T-cell (primary cell): ENCODE measurements at regions not wholly inside any gene's neighbourhood (a gene's known extent, or its start where the extent isn't known, plus 50 kb on each side); places are given as distances from the start of the nearest gene placed in this dataset.

Source experiments
- ATAC-seq, 4 experiments: fragments of 200-7000 bp in 3 of 4; fragments of 150-1000 bp in 1 of 4; cut with Tn5 transposase; replicated peaks in 1 of 4; 1 replicate in 3 of 4; 2 replicates in 1 of 4; pipeline ENCODE4 v1.10.0; 2021; ENCODE audit warnings: moderate library complexity in 3 of 4, mild to moderate bottlenecking in 2 of 4, moderate number of reproducible peaks in 1 of 4
- CTCF ChIA-PET, 2 donors: fragments of 300-600 bp; sonication (Branson Sonifier 250); formaldehyde crosslinking; loops; one replicate each; lab custom pipeline; 2022; ENCODE audit warnings: antibody characterized with exemption in 2 of 2; lab: Charles Lee
- POLR2A ChIA-PET, 2 donors: fragments of 300-600 bp; sonication (Branson Sonifier 250); formaldehyde crosslinking; loops; one replicate each; lab custom pipeline; 2022; ENCODE audit warnings: antibody characterized with exemption in 2 of 2; lab: Charles Lee
- DNase-seq, 35 experiments: peaks; one replicate each; pipeline versions ENCODE4 v3.0.0 to v3.0.0-alpha.2; 2013 to 2023
- H3K27ac ChIP-seq: one replicate; pipeline ENCODE4 v1.5.1; 2013; ENCODE audit warnings: low read length
- H3K27me3 ChIP-seq, 2 experiments: replicated peaks in 1 of 2; 1 replicate in 1 of 2; 2 replicates in 1 of 2; pipeline versions ENCODE4 v1.6.1 to v1.7.0; 2013; ENCODE audit warnings: low read length in 1 of 2, mixed read lengths in 1 of 2; ENCODE audit not compliant: control insufficient read depth in 2 of 2, insufficient read depth in 2 of 2; ENCODE audit errors: extremely low read depth in 1 of 2
- H3K36me3 ChIP-seq, 2 donors: 1 replicate in 1 of 2; 2 replicates in 1 of 2; pipeline versions ENCODE4 v1.6.1 to v1.7.0; 2013; ENCODE audit warnings: low read length in 1 of 2; ENCODE audit not compliant: control insufficient read depth in 2 of 2, insufficient read depth in 1 of 2; ENCODE audit errors: extremely low read depth in 1 of 2
- H3K4me1 ChIP-seq, 2 experiments: 1 replicate in 1 of 2; 2 replicates in 1 of 2; pipeline versions ENCODE4 v1.6.1 to v1.7.0; 2013; ENCODE audit warnings: low read length in 2 of 2, mixed read lengths in 1 of 2; ENCODE audit not compliant: insufficient read depth in 2 of 2, control insufficient read depth in 1 of 2; ENCODE audit errors: extremely low read depth in 1 of 2
- H3K4me3 ChIP-seq, 2 donors: 1 replicate in 1 of 2; 2 replicates in 1 of 2; pipeline versions ENCODE4 v1.5.1 to v1.7.0; 2013; ENCODE audit warnings: mild to moderate bottlenecking in 2 of 2, low read length in 1 of 2, moderate library complexity in 1 of 2; ENCODE audit not compliant: control insufficient read depth in 1 of 2; ENCODE audit errors: extremely low read depth in 1 of 2
- H3K9me3 ChIP-seq: 2 replicates; pipeline ENCODE4 v1.7.0; 2013
- H3K27ac Mint-ChIP-seq, 2 donors: one replicate each; pipeline ENCODE4 v1.8.0; 2020 to 2021; ENCODE audit warnings: mild to moderate bottlenecking in 2 of 2, mixed read lengths in 2 of 2
- H3K27me3 Mint-ChIP-seq, 2 donors: one replicate each; pipeline ENCODE4 v1.8.0; 2021 to 2022; ENCODE audit warnings: mixed read lengths in 2 of 2
- H3K36me3 Mint-ChIP-seq: one replicate; pipeline ENCODE4 v1.8.0; 2021; ENCODE audit warnings: mixed read lengths
- H3K4me1 Mint-ChIP-seq, 3 donors: one replicate each; pipeline ENCODE4 v1.8.0; 2020 to 2022; ENCODE audit warnings: mixed read lengths in 3 of 3, mild to moderate bottlenecking in 1 of 3
- H3K4me3 Mint-ChIP-seq, 3 donors: one replicate each; pipeline ENCODE4 v1.8.0; 2020 to 2022; ENCODE audit warnings: mild to moderate bottlenecking in 3 of 3, mixed read lengths in 3 of 3, moderate library complexity in 3 of 3
- H3K9me3 Mint-ChIP-seq, 3 donors: one replicate each; pipeline ENCODE4 v1.8.0; 2020 to 2022; ENCODE audit warnings: mixed read lengths in 3 of 3
- WGBS: methylation state at CpG from one replicate; pipeline ENCODE4 v1.1.5; 2013; ENCODE audit warnings: missing lambda C conversion rate; ENCODE audit not compliant: insufficient coverage; 5-methylcytosine and 5-hydroxymethylcytosine counted together

DNA sequence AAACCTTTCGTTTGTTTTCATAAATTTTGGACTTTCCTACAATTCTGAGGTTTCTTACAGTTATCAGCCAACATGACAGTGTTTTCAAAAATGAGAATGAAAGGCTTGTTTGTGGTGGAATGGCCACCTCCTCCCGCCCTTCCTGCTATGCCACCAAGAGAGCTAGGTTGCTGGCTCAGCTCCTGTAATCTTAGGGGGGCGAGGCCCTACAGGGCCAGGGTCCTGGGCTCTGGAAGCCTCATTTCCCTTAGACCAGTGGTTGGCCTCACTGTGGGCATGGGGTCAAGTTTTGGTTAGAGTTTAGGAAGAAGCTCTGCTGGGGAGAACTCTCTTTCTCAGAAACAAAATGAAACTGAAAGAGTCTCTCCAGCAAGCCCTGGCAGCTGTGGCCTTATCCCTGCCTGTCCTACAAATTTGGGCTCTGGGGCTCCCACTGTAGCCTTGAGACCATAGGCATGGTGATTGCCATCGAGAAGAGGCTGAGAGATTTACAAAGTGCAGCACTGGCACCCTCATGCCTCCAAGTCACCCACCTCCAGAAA is 66.2 kb downstream of the IRX1 start:
- DNase-seq (no peak), ATAC-seq (no peak)
- H3K27ac Mint-ChIP-seq, result no peak overlapping the region
- H3K4me3 ChIP-seq, result no peak overlapping the region
- H3K36me3 ChIP-seq, result no peaks in the 10 kb centered on the region
- CTCF ChIA-PET, result no interaction called here
- H3K27me3 ChIP-seq, result no peaks in the 10 kb centered on the region
- POLR2A ChIA-PET, result no interaction called here
- no peaks in the 10 kb centered on the region for H3K4me1 ChIP-seq
- H3K27me3 Mint-ChIP-seq, result no peaks in the 10 kb centered on the region
- H3K27ac ChIP-seq, result no peak overlapping the region
- peaks cover 0 to 5% (median 0%) of the 10 kb centered on the region in 3 donors for H3K9me3 Mint-ChIP-seq
- no peaks in the 10 kb centered on the region for H3K36me3 Mint-ChIP-seq
- no peaks in the 10 kb centered on the region for H3K9me3 ChIP-seq
- WGBS, result 80% methylated on average over 1 of the region's 4 CpGs
- no peak overlapping the region for H3K4me3 Mint-ChIP-seq
- H3K4me1 Mint-ChIP-seq, result no peaks in the 10 kb centered on the region

DNA sequence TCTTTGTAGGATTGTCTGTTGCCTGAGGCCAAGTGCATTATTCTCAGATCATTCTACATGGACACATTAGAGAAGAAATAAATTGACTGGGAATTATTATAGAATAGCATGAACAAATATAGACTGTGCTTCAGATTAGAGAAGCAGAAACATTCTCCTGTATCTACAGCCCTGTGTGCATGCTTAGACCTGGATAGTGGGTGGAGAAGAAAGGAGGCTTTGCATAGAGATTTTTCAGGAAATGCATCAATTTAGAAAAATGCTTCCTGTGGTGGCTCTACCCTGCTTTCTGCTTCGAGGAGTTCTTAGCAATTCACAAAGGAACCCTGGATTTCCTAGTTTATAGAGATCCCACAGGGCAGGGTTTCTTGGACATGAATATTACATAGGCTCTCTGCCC is 66.7 kb downstream of the IRX1 start:
- POLR2A ChIA-PET, result no interaction called here
- CTCF ChIA-PET, result no interaction called here
- no peaks in the 10 kb centered on the region for H3K9me3 ChIP-seq
- no peak overlapping the region for H3K27ac ChIP-seq
- H3K36me3 Mint-ChIP-seq, result no peaks in the 10 kb centered on the region
- no peaks in the 10 kb centered on the region for H3K27me3 ChIP-seq
- WGBS, result 0% methylated on average over 1 of the region's 1 CpG
- H3K4me3 ChIP-seq, result no peak overlapping the region
- H3K27ac Mint-ChIP-seq, result no peak overlapping the region
- peaks cover 0 to 5% (median 0%) of the 10 kb centered on the region in 3 donors for H3K9me3 Mint-ChIP-seq
- DNase-seq (no peak), ATAC-seq (no peak)
- H3K4me1 Mint-ChIP-seq, result no peaks in the 10 kb centered on the region
- H3K4me1 ChIP-seq, result no peaks in the 10 kb centered on the region
- H3K4me3 Mint-ChIP-seq, result no peak overlapping the region
- no peaks in the 10 kb centered on the region for H3K27me3 Mint-ChIP-seq
- no peaks in the 10 kb centered on the region for H3K36me3 ChIP-seq

DNA sequence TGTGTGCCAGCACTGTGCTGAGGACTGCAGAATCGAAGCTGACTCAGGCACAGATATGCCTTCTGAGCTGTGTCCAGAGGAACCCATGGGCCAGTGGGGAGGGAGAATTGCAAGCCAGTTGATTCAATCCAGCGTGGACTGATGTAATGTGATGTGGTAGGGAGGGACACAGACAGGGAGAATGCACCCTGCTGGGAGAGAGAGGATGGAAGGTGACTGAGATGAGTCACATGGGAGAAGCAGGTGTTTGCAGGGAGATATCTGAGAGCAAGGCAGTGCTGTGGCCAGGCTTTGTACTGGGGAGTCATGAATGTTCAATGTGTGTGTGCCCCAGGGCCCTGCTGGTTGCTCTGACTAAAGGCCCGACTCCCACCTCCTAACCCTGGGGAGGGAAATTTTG is 75.7 kb downstream of the IRX1 start:
- Mint-ChIP-seq H3K27me3 (no peaks in the 10 kb centered on the region), H3K27ac (no peak overlapping the region), H3K36me3 (no peaks in the 10 kb centered on the region)

DNA sequence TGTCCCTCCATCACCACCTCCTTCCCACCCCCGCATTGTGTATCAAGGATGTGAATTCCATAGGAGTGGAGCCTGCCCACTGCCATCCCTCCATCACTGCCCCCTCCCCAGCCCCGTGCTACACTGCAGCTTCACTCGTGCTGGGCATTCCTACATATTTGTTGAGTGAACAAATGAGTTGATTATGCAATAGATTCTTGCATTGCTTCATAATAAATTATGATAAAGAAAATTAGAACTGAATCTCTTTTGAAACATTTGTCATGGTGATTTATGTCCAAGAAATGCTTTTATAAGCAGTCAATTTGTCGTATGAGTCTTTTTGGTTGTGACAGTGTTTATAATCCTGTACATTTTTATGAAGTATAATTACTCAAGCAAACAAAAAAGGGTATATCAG is 83.2 kb downstream of the IRX1 start:
- no peaks in the 10 kb centered on the region for H3K9me3 ChIP-seq
- peaks cover 0 to 5% (median 2%) of the 10 kb centered on the region in 3 donors for H3K9me3 Mint-ChIP-seq
- POLR2A ChIA-PET, result no interaction called here
- H3K36me3 ChIP-seq, result no peaks in the 10 kb centered on the region
- H3K27ac Mint-ChIP-seq, result no peak overlapping the region
- H3K4me3 Mint-ChIP-seq, result no peak overlapping the region
- H3K27me3 Mint-ChIP-seq, result no peaks in the 10 kb centered on the region
- no peak for ATAC-seq
- H3K4me1 ChIP-seq, result no peaks in the 10 kb centered on the region
- no peak overlapping the region for H3K4me3 ChIP-seq
- no peak for DNase-seq
- no peaks in the 10 kb centered on the region for H3K36me3 Mint-ChIP-seq
- no CpG with 5 or more reads among the region's 4 CpGs for WGBS
- CTCF ChIA-PET, result no interaction called here
- H3K4me1 Mint-ChIP-seq, result no peaks in the 10 kb centered on the region
- H3K27ac ChIP-seq, result no peak overlapping the region
- no peaks in the 10 kb centered on the region for H3K27me3 ChIP-seq

More for the DNA sequence above, 75.7 kb downstream of the IRX1 start:
- DNase-seq, result no peak
- POLR2A ChIA-PET, result no interaction called here
- Histone ChIP-seq H3K27ac (no peak overlapping the region), H3K4me1 (no peaks in the 10 kb centered on the region), H3K36me3 (no peaks in the 10 kb centered on the region), H3K4me3 (no peak overlapping the region), H3K27me3 (no peaks in the 10 kb centered on the region), H3K9me3 (no peaks in the 10 kb centered on the region)
- CTCF ChIA-PET, result no interaction called here
- WGBS, result 19% methylated on average over 2 of the region's 3 CpGs
- ATAC-seq, result no peak
- Mint-ChIP-seq H3K9me3 (peaks cover 2 to 4% (median 2%) of the 10 kb centered on the region in 3 donors), H3K4me1 (no peaks in the 10 kb centered on the region), H3K4me3 (no peak overlapping the region)

DNA sequence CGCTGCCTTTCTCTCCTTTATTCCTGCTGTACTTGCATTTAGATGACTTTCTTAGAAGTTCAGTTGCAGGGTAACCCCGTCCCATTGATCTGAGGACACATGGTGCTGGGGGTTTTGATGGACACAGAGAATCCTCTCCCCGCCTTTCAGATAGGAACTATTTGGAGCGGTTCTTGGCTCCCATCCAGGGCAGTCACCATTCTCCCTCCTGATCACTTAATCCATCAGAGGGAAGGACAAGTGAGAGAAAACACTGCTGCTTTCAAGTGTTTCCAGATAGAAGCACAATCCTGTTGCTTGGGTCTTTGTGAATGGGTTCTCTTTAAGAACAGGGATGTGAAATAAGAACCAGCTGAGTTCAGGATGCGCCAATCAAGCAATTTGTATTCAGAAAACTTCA is 85.2 kb downstream of the IRX1 start:
- ChIA-PET POLR2A (no interaction called here), CTCF (no interaction called here)
- H3K27ac Mint-ChIP-seq, result no peak overlapping the region
- H3K36me3 Mint-ChIP-seq, result no peaks in the 10 kb centered on the region
- H3K4me1 Mint-ChIP-seq, result no peaks in the 10 kb centered on the region
- H3K27me3 Mint-ChIP-seq, result no peaks in the 10 kb centered on the region
- no peak overlapping the region for H3K4me3 Mint-ChIP-seq
- DNase-seq (no peak), ATAC-seq (no peak)
- no peaks in the 10 kb centered on the region for H3K27me3 ChIP-seq
- H3K4me1 ChIP-seq, result no peaks in the 10 kb centered on the region
- no peak overlapping the region for H3K27ac ChIP-seq
- peaks cover 0 to 10% (median 3%) of the 10 kb centered on the region in 3 donors for H3K9me3 Mint-ChIP-seq
- H3K9me3 ChIP-seq, result no peaks in the 10 kb centered on the region
- no CpG with 5 or more reads among the region's 5 CpGs for WGBS
- no peak overlapping the region for H3K4me3 ChIP-seq
- no peaks in the 10 kb centered on the region for H3K36me3 ChIP-seq

DNA sequence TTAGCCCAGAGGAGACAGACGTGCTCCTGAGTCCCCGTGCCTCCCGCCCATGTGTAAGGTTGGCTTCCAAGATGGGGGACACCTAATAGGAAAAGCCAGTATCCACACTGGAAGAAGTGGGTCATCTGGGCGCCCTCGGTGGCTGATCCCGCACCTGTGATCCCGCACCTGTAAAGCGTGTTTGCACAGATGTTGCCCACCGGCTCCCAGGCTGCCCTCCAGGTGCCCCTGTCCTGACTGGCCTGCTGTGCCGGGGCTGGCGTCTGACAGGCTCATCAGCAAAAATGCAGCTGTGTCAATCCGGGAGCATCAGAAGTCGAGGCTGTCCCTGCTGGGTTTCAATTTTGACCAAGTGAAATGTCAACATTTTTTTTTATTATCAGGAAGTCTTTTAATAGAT is 88.5 kb downstream of the IRX1 start:
- ATAC-seq (no peak), DNase-seq (no peak)
- H3K27me3 ChIP-seq, result no peaks in the 10 kb centered on the region
- Mint-ChIP-seq H3K4me3 (no peak overlapping the region), H3K4me1 (no peaks in the 10 kb centered on the region), H3K9me3 (peaks cover 0 to 10% (median 3%) of the 10 kb centered on the region in 3 donors), H3K27ac (no peak overlapping the region), H3K36me3 (no peaks in the 10 kb centered on the region), H3K27me3 (no peaks in the 10 kb centered on the region)
- ChIA-PET POLR2A (no interaction called here), CTCF (no interaction called here)
- no peak overlapping the region for H3K27ac ChIP-seq
- no peaks in the 10 kb centered on the region for H3K36me3 ChIP-seq
- H3K4me3 ChIP-seq, result no peak overlapping the region
- no peaks in the 10 kb centered on the region for H3K9me3 ChIP-seq
- no peaks in the 10 kb centered on the region for H3K4me1 ChIP-seq
- 91% methylated on average over 11 of the region's 13 CpGs for WGBS

DNA sequence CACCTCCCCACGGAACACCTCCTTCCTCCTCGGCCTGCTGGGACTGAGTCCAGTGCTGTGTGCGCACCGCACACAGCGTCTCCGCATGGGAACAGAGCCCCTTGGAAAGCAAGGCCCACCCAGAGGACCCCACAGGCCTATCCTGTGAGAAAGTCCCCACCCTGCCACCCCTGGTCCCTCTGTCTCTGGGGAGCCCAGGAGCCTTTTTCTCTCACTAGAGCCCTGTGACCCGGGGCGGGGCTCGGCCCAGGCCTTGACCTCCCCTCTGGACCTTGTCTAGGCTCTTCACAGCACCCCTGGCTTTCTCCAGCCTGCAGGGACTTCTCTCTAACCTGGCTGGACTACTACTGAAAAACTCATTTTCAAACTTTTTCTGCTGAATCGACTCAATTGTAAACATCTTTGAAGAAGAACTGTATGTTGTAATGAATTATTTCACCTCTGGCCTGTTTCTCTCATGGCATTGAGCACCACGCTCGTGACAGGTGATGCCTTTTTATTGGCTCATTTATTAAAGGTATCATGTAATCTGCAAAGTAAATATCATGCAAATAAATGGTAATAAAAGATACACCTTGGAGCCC is 89.2 kb downstream of the IRX1 start:
- Mint-ChIP-seq H3K27me3 (no peaks in the 10 kb centered on the region), H3K36me3 (no peaks in the 10 kb centered on the region), H3K9me3 (peaks cover 0 to 10% (median 3%) of the 10 kb centered on the region in 3 donors), H3K4me3 (no peak overlapping the region), H3K4me1 (no peaks in the 10 kb centered on the region), H3K27ac (no peak overlapping the region)
- WGBS, result 85% methylated on average over 6 of the region's 12 CpGs
- no peaks in the 10 kb centered on the region for H3K27me3 ChIP-seq
- no peaks in the 10 kb centered on the region for H3K36me3 ChIP-seq
- DNase-seq (no peak), ATAC-seq (no peak)
- ChIA-PET POLR2A (no interaction called here), CTCF (no interaction called here)
- no peaks in the 10 kb centered on the region for H3K9me3 ChIP-seq
- no peak overlapping the region for H3K27ac ChIP-seq
- H3K4me3 ChIP-seq, result no peak overlapping the region
- no peaks in the 10 kb centered on the region for H3K4me1 ChIP-seq
